GM19023 (cell line): ENCODE measurements at regions not wholly inside any gene's neighbourhood (a gene's known extent, or its start where the extent isn't known, plus 50 kb on each side); places are given as distances from the start of the nearest gene placed in this dataset.
"Not testable (repeated sequence)": the region's sequence is repeated elsewhere in the genome, so short reads cannot be mapped to it uniquely, and the experiment has no call there.

Source experiments
- ATAC-seq: cut with Tn5 transposase; IDR thresholded peaks from one replicate; pipeline ENCODE4 v1.9.1; 2021; ENCODE audit warnings: mild to moderate bottlenecking, moderate library complexity; ENCODE audit not compliant: unreplicated experiment

DNA sequence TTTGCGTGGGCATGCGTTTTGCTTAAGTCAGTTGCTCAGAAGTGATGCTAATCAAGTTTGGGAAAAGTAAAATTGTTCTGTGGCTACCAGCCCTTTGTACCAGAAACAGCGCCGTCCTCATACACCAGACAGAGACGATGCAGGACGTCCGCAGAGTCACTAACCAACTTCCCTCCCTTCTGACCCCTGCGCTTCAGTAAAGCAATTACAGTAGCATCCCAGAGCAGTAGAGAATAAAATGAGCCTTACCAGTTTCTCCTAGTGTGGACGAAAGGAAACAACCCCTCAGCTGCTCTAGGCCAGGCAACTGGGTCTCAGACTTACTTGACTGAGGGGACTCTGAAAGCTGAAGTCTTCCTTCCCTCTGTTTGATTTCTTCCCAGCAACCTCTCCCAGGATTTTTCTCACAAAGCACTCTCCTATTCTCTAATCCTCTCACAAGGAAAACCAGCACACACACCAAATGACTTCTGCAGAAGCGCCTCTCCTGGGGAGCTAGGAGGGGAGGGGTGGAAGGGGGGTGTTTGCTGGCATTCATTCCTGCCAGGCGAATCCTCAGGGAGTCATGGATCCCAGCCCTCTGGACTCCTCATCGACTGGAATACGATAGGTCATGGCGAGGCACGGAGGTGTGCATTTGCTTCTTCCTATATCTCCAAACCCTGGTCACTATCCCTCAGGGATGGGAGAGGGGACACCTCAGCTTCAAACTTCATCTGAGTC is 56.0 kb upstream of the MID1 start:
- ATAC-seq: no peak

DNA sequence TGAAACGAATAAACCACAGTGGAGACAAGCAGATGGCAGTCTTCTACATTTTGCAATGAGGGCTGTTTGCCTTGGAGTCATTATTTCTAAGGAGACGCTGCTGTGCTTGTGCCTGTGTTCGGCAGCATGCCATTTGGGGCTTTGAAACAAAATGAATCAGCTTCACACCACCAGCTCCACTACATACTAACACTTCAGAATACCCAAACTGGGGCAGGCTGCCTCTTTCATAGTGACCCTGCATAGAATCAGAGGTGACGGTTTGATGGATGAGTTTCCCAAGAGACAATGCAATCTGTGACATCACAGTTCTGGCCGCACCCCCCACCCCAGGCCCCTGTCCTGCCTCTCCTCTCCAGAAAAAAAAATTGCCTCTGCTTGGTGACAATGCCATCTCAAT is 57.1 kb upstream of the MID1 start:
- ATAC-seq: no peak

GRCh38 chrX:10679387-10679786 is 59.0 kb upstream of the MID1 start:
- ATAC-seq: no peak

- ATAC-seq: no peak
Measured at GRCh38 chrX:10681167-10681566, 60.8 kb upstream of the MID1 start.

DNA sequence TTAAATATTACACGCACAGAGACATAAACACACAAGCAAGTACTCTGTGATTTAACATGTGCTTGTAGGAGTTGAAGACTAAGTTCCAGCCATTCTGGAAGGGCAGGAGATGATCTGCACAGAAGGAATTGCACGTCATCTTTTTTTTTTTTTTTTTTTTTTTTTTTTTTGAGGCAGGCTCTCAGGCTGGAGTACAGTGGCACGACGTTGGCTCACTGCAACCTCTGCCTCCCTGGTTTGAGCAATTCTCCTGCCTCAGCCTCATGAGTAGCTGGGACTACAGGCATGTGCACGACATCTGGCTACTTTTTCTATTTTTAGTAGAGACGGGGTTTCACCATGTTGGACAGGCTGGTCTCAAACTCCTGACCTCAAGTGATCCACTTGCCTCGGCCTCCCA is 63.2 kb upstream of the MID1 start:
- ATAC-seq: not testable (repeated sequence)

DNA sequence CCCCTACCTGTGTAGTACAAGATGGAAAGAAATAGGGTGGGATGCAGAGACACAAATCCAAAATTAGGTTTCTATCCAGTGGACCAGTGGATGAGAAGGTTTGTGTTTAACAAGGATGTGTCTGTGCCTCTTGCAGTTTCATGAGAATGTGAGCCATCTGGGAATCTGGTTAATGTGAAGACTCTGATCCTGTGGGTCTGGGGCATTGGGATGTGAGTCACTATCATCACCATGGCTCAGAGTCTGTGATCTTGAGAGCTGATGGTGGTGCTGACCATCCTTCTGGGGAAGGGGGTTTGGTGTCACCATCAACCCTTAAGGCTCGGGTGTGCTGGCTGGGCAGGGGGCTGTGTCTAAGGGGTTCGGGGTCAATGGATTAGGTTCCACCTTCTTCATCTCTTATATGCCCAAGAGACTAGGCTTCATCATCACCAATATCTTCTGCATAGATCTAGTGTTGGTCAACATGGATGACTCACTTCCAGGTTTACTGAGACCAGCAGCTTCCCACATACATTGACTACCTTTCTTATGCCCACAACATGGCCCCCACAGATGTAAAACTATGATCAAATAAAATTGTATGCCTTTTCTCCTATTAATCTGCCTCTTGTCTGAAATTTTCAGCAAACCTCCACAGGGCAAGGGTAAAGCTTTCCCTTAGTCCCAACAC is 65.7 kb upstream of the MID1 start:
- no peak for ATAC-seq

GRCh38 chrX:10691751-10692150 is 71.4 kb upstream of the MID1 start:
- ATAC-seq: not testable (repeated sequence)

- ATAC-seq: no peak
Measured at GRCh38 chrX:10697616-10698317, 77.4 kb upstream of the MID1 start.

- no peak for ATAC-seq
Measured at GRCh38 chrX:10698318-10698640, 77.9 kb upstream of the MID1 start.

- no peak for ATAC-seq
Measured at GRCh38 chrX:10702031-10702430, 81.6 kb upstream of the MID1 start.

DNA sequence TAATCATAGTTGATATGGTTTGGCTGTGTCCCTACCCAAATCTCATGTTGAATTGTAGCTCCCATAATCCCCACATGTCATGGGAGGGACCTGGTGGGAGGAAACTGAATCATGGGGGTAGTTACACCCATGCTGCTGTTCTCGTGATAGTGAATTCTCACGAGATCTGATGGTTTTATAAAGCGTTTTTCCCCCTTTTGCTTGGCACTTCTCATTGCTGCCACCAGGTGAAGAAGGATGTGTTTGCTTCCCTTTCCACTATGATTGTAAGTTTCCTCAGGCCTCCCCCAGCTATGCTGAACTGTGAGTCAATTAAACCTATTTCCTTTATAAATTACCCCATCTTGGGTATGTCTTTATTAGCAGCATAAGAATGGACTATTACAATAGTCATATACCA is 86.0 kb upstream of the MID1 start:
- ATAC-seq: not testable (repeated sequence)

DNA sequence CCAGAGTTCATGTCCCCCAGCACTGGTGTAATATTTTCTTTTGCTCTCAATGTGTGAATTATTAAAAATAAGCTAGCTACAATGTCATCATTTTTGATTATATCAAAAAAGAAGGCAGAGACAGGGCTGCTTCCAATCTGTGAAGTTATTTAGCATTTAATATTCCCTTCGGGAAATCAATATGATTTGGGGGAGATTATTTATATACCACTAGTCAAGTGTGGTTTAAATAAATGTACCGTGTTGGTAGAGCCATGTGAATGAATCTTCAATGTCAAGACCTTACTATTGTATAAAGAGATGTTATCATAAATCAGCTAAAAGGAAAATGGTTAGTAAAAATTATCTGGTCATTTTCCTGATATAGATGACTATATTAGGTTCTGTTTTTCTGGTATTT is 87.4 kb upstream of the MID1 start:
- ATAC-seq: no peak

GRCh38 chrX:10709276-10709675 is 88.9 kb upstream of the MID1 start:
- no peak for ATAC-seq

DNA sequence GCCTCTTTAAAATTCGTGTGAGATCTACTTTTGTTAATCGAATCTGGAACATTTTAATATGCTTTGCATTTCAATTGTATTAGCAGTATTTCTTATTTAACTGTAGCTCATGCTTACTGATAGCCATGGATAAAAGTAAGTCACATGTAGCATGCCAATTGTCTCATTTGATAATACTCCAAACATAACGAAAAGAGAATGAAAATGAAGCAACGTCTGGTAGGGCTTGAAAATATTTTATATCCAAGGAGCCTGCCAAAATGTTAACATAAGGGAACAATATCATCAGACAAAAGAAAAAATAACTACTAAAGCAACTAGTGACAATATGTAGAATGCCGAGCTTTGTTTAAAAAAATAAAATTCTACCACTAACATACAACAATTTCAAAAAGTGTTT is 94.1 kb upstream of the MID1 start:
- ATAC-seq: no peak

DNA sequence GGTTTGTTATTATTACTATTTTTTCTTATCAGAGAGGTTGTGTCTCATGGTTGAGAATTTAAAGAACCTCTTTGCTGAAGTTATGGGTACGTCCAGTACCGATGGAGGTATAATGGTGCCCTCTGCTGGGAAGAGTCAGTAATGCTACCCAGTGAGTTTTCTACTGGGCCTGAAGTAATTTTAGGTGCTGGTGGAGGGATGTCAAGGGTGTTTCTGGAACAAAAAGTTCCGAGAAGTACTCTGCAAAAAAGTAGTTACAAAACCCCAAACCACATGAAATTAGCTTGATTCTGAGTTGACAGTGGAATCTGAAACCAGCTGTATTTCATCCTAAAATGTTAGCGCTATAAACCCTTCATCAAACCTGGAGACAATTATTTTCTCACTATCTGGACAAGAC is 102.5 kb upstream of the MID1 start:
- no peak for ATAC-seq

GRCh38 chrX:10725071-10725470 is 104.7 kb upstream of the MID1 start:
- ATAC-seq: no peak

GRCh38 chrX:10726647-10727046 is 106.3 kb upstream of the MID1 start:
- no peak for ATAC-seq

DNA sequence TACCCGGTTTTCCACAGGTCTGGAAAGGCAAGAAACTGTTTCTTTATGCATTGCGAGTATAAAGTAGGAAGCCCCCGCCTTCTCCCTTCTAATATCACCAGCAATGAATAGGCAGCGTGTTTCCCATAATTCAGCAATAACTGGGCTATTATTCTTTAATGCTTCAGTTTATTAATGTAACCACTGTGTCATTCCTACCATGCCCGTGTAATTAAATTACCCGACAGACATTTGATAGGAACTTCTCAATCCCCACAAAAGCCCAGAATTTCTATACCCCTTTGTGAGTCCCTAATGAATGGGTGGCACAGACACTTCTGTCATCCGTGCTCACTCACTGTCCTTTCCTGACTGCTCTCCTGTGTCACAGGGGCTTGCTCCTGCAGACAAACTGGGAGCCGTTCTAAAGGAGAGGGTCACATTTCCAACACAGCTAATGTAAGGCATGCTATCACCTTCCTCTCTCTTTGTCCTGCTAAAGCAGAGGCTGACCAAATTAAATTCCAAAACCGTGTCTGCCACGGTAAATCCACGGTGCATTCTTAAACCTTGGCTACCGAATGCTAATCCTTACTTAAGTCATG is 108.5 kb upstream of the MID1 start:
- ATAC-seq: no peak

- no peak for ATAC-seq
Measured at GRCh38 chrX:10739426-10739825, 119.0 kb upstream of the MID1 start.

DNA sequence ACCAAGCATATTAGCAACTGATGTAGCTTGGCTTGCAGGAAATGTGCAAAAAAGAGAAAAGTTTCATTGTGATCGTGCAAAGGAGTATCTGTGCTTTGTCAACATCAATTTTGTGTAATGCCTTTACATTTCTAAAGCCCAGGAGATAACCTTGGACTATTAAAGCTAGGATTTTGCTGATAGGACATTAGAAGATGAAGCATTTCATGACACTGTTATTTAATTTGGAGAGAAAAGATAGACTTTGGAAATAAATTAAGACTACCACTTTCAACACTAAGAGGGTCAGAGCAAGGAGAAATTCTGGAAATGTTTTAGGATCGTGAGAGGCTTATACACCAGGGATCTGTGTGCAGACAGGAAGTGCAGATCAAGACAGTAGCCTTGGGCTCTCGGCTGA is 120.6 kb upstream of the MID1 start:
- ATAC-seq: no peak

DNA sequence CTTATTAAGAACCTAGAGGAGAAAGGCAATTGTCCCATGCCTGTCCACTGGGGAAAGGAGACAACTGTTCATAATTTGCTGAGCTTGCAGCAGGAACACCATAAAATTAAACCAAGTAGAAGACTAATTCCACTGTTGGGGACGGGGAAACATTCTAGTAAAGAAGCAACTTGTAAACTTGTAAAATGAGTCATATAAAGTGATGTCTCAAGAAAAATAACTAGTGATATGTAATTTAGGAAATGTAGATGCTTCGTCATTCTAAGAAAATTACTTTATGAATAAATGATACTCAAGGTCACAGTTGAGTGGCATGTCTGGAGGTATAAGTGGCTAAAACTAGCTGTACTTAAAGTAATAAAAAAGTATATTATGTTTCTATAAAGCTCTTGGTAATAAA is 121.2 kb upstream of the MID1 start:
- no peak for ATAC-seq

DNA sequence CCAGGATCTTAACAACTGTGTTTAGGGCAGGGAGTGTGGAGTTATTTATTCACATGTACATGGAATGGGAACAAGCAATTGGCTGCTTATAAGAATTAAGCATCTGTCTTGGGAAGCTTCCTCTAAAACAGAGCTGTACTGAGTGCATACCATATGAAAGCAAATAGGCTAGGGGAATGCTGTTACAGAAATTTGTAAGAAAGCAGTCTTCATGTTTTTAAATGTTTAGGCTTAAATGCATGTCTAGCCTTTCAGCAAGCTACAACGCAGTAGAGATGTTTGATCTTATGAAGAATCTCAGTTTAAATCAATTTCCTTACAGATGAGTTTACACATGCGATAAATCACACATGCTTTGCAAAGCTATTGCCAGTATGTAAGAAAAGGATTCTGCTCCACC is 123.1 kb upstream of the MID1 start:
- no peak for ATAC-seq
